ENCODE measurements at regions not wholly inside any gene's neighbourhood (a gene's known extent, or its start where the extent isn't known, plus 50 kb on each side); places are given as distances from the start of the nearest gene placed in this dataset.

- H3K4me2 ChIP-seq (ENCODE audit: control insufficient read depth, extremely low read depth, insufficient read depth, low read depth, low read length): no peak overlapping the region
- dilution Hi-C loops (cut with MboI; ENCODE audit: extremely low pct_ligation_motif_present, low sequenced_read_pairs): no loop called here
- H3K9me1 ChIP-seq (ENCODE audit: control insufficient read depth, extremely low read depth, insufficient read depth, low read length): no peaks in the 10 kb centered on the region
- no peaks in the 10 kb centered on the region for H3K27me3 ChIP-seq (ENCODE audit: control insufficient read depth, extremely low read depth, insufficient read depth, low read length)
- no peak overlapping the region for H2AFZ ChIP-seq (ENCODE audit: control insufficient read depth, low read length)
- FAIRE-seq: no peak
- no peaks in the 10 kb centered on the region for H3K79me2 ChIP-seq (ENCODE audit: control insufficient read depth, insufficient read depth, low read length)
- no peak overlapping the region for H3K27ac ChIP-seq (ENCODE audit: control insufficient read depth, insufficient read depth, low read length)
- H3K4me1 ChIP-seq (ENCODE audit: control insufficient read depth, extremely low read depth, insufficient read depth, low read length): no peaks in the 10 kb centered on the region
- no peaks in the 10 kb centered on the region for H3K9me3 ChIP-seq (ENCODE audit: control insufficient read depth, low read depth, low read length)
- H3K4me3 ChIP-seq (ENCODE audit: control insufficient read depth in 2 of 3, extremely low read depth in 1 of 3, insufficient read depth in 2 of 3, low read depth in 1 of 3, low read length in 3 of 3): no peak overlapping the region
- H3K9ac ChIP-seq (ENCODE audit: control insufficient read depth, extremely low read depth, insufficient read depth, low read length): no peak overlapping the region
- TF ChIP-seq CTCF (optimal IDR thresholded peaks at IDR 0.05 in 1 of 3, IDR thresholded peaks at IDR 0.05 in 1 of 3, conservative IDR thresholded peaks at IDR 0.05 in 1 of 3; ENCODE audit: extremely low read depth in 1 of 3, insufficient read depth in 2 of 3, low read length in 3 of 3) (no peak), EZH2 (IDR thresholded peaks at IDR 0.05; ENCODE audit: low read length) (no peak)
- H3K36me3 ChIP-seq (ENCODE audit: control insufficient read depth in 2 of 2, extremely low read depth in 1 of 2, insufficient read depth in 2 of 2, low read length in 2 of 2): no peaks in the 10 kb centered on the region
- DNase-seq (ENCODE audit: low read depth, low spot score): no peak
- H4K20me1 ChIP-seq (ENCODE audit: control insufficient read depth, extremely low read depth, insufficient read depth, low read length): no peaks in the 10 kb centered on the region
These were observed 334.2 kb upstream of the SGCG start for GRCh38 chr13:22846551-22846950.

GRCh38 chr13:22848539-22849052, 332.2 kb upstream of the SGCG start:
- Histone ChIP-seq H3K9ac (ENCODE audit: control insufficient read depth, extremely low read depth, insufficient read depth, low read length) (no peak overlapping the region), H3K4me1 (ENCODE audit: control insufficient read depth, extremely low read depth, insufficient read depth, low read length) (no peaks in the 10 kb centered on the region), H4K20me1 (ENCODE audit: control insufficient read depth, extremely low read depth, insufficient read depth, low read length) (no peaks in the 10 kb centered on the region), H3K36me3 (ENCODE audit: control insufficient read depth in 2 of 2, extremely low read depth in 1 of 2, insufficient read depth in 2 of 2, low read length in 2 of 2) (no peaks in the 10 kb centered on the region), H3K9me1 (ENCODE audit: control insufficient read depth, extremely low read depth, insufficient read depth, low read length) (no peaks in the 10 kb centered on the region), H2AFZ (ENCODE audit: control insufficient read depth, low read length) (no peak overlapping the region), H3K9me3 (ENCODE audit: control insufficient read depth, low read depth, low read length) (no peaks in the 10 kb centered on the region), H3K27me3 (ENCODE audit: control insufficient read depth, extremely low read depth, insufficient read depth, low read length) (no peaks in the 10 kb centered on the region), H3K79me2 (ENCODE audit: control insufficient read depth, insufficient read depth, low read length) (no peaks in the 10 kb centered on the region), H3K4me3 (ENCODE audit: control insufficient read depth in 2 of 3, extremely low read depth in 1 of 3, insufficient read depth in 2 of 3, low read depth in 1 of 3, low read length in 3 of 3) (no peak overlapping the region), H3K27ac (ENCODE audit: control insufficient read depth, insufficient read depth, low read length) (no peak overlapping the region), H3K4me2 (ENCODE audit: control insufficient read depth, extremely low read depth, insufficient read depth, low read depth, low read length) (no peak overlapping the region)
- DNase-seq (ENCODE audit: low read depth, low spot score) (no peak), FAIRE-seq (no peak)
- dilution Hi-C loops (cut with MboI; ENCODE audit: extremely low pct_ligation_motif_present, low sequenced_read_pairs): no loop called here
- TF ChIP-seq EZH2 (IDR thresholded peaks at IDR 0.05; ENCODE audit: low read length) (no peak), CTCF (optimal IDR thresholded peaks at IDR 0.05 in 1 of 3, IDR thresholded peaks at IDR 0.05 in 1 of 3, conservative IDR thresholded peaks at IDR 0.05 in 1 of 3; ENCODE audit: extremely low read depth in 1 of 3, insufficient read depth in 2 of 3, low read length in 3 of 3) (no peak)

All from keratinocyte (primary cell).